Neural progenitor cell (in vitro differentiated cells): ENCODE measurements at regions not wholly inside any gene's neighbourhood (a gene's known extent, or its start where the extent isn't known, plus 50 kb on each side); places are given as distances from the start of the nearest gene placed in this dataset.

Experiments
- EZH2 ChIP-seq: fragments of 200-600 bp; sonication (generic); IDR thresholded peaks from 2 replicates; pipeline ENCODE4 v1.6.1; 2017; ENCODE audit warnings: antibody characterized with exemption, mild to moderate bottlenecking, moderate library complexity
- EZH2phosphoT487 ChIP-seq: fragments of 200-600 bp; sonication (generic); IDR thresholded peaks from 2 replicates; pipeline ENCODE4 v1.6.1; 2017; ENCODE audit warnings: antibody characterized with exemption
- TF ChIP-seq, protein P1 (sequence below): fragments of 200-600 bp; sonication (generic); IDR thresholded peaks from 2 replicates; pipeline ENCODE4 v1.5.1; 2017; ENCODE audit warnings: antibody characterized with exemption, mild to moderate bottlenecking

GRCh38 chr4:188341428-188341827 lies 202.2 kb downstream of the TRIML1 start:
- TF ChIP-seq, protein P1, sequence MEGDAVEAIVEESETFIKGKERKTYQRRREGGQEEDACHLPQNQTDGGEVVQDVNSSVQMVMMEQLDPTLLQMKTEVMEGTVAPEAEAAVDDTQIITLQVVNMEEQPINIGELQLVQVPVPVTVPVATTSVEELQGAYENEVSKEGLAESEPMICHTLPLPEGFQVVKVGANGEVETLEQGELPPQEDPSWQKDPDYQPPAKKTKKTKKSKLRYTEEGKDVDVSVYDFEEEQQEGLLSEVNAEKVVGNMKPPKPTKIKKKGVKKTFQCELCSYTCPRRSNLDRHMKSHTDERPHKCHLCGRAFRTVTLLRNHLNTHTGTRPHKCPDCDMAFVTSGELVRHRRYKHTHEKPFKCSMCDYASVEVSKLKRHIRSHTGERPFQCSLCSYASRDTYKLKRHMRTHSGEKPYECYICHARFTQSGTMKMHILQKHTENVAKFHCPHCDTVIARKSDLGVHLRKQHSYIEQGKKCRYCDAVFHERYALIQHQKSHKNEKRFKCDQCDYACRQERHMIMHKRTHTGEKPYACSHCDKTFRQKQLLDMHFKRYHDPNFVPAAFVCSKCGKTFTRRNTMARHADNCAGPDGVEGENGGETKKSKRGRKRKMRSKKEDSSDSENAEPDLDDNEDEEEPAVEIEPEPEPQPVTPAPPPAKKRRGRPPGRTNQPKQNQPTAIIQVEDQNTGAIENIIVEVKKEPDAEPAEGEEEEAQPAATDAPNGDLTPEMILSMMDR, result no peak
- TF ChIP-seq EZH2, result no peak
- TF ChIP-seq EZH2phosphoT487, result no peak
